ENCODE measurements at regions not wholly inside any gene's neighbourhood (a gene's known extent, or its start where the extent isn't known, plus 50 kb on each side); places are given as distances from the start of the nearest gene placed in this dataset.

DNA sequence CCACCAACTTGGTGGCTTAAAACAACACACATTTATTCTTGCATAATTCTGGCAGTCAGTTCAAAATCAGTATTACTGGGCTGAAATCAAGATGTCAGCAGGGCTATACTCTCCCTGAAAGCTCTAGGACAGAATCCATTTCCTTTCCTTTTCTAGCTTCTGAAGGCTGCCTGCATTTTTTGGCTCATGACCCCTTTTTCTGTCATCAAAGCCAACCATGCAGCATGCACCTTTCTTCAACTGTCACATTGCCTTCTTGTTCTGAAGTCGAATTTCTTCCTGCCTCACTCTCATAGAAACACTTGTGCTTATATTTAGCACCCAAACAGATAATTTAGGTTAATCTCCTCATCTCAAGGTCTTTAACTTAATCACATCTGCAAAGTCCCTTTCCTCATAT lies 79.8 kb upstream of the PPP1R2C start:
- Histone ChIP-seq H3K4ac (replicated peaks; ENCODE audit: insufficient read length, low read depth, low read length) (no peak overlapping the region), H2BK12ac (ENCODE audit: low read depth, low read length) (no peak overlapping the region), H3K36me3 (ENCODE audit: control insufficient read depth in 2 of 4, insufficient read depth in 4 of 4, low read length in 3 of 4) (no peaks in the 10 kb centered on the region), H4K91ac (replicated peaks; ENCODE audit: insufficient read length, low read length) (no peak overlapping the region), H2AK5ac (ENCODE audit: low read depth, low read length) (no peak overlapping the region), H2BK15ac (ENCODE audit: low read length) (no peak overlapping the region), H3K23ac (ENCODE audit: insufficient read length) (no peak overlapping the region), H4K20me1 (replicated peaks in 1 of 2; ENCODE audit: control insufficient read depth in 1 of 2, insufficient read depth in 2 of 2, low read length in 2 of 2) (no peaks in the 10 kb centered on the region), H2BK20ac (ENCODE audit: low read length) (no peak overlapping the region), H3K18ac (ENCODE audit: extremely low read depth, low read length) (no peak overlapping the region), H3K27me3 (replicated peaks in 1 of 4; ENCODE audit: control insufficient read depth in 3 of 4, extremely low read depth in 1 of 4, insufficient read depth in 3 of 4, low read length in 3 of 4) (no peaks in the 10 kb centered on the region), H3K4me3 (ENCODE audit: extremely low read depth in 1 of 4, insufficient read depth in 2 of 4, low read depth in 3 of 4, low read length in 4 of 4) (no peak overlapping the region), H3K9ac (replicated peaks in 1 of 4; ENCODE audit: extremely low read depth in 1 of 4, low read depth in 3 of 4, low read length in 3 of 4) (no peak overlapping the region), H3K79me1 (ENCODE audit: low read depth, low read length) (no peaks in the 10 kb centered on the region), H3K9me3 (ENCODE audit: insufficient read depth in 2 of 2, low read depth in 1 of 2, low read length in 1 of 2) (no peaks in the 10 kb centered on the region), H3K14ac (ENCODE audit: insufficient read length) (no peak overlapping the region), H2AFZ (ENCODE audit: low read length) (no peak overlapping the region), H3K79me2 (ENCODE audit: control insufficient read depth in 1 of 2, insufficient read depth in 2 of 2, low read length in 2 of 2) (no peaks in the 10 kb centered on the region), H4K5ac (ENCODE audit: insufficient read length, low read depth, low read length) (no peak overlapping the region), H2BK120ac (replicated peaks; ENCODE audit: low read depth, low read length) (no peak overlapping the region), H3K4me2 (ENCODE audit: insufficient read depth in 1 of 2, low read depth in 2 of 2, low read length in 2 of 2) (no peak overlapping the region), H3K4me1 (replicated peaks in 1 of 4; ENCODE audit: control insufficient read depth in 3 of 4, insufficient read depth in 4 of 4, low read length in 3 of 4) (no peaks in the 10 kb centered on the region), H3K56ac (replicated peaks; ENCODE audit: insufficient read length, low read depth, low read length) (no peak overlapping the region), H3K27ac (ENCODE audit: low read depth, low read length) (no peak overlapping the region), H2BK5ac (ENCODE audit: low read depth, low read length) (no peak overlapping the region), H4K8ac (ENCODE audit: extremely low read depth, insufficient read depth, low read length) (no peak overlapping the region), H3K23me2 (ENCODE audit: low read depth, low read length) (no peaks in the 10 kb centered on the region)
- 100% methylated on average over 1 of the region's 1 CpG; no CpG with 5 or more reads in 1 of the 2 experiments for WGBS, 2 experiments (ENCODE audit: extremely low coverage in 1 of 2, insufficient coverage in 1 of 2, insufficient read length in 1 of 2, insufficient replicate concordance in 2 of 2, low coverage in 1 of 2, low lambda C conversion rate in 2 of 2, missing lambda C conversion rate in 1 of 2)
- FAIRE-seq = no peak
- DNase-seq (ENCODE audit: low read depth in 1 of 2, low spot score in 2 of 2) = no peak
- CTCF ChIA-PET (ENCODE audit: partially characterized antibody) = no interaction called here
- POLR2A ChIA-PET (ENCODE audit: partially characterized antibody) = no interaction called here
- TF ChIP-seq RXRA (IDR thresholded peaks at IDR 0.05; ENCODE audit: insufficient read depth, low read depth, low read length) (no peak), POLR2AphosphoS5 (IDR thresholded peaks at IDR 0.05; ENCODE audit: low read depth, low read length) (no peak), KDM4A (IDR thresholded peaks at IDR 0.05; ENCODE audit: low read depth, low read length, severe bottlenecking) (no peak), CBX5 (IDR thresholded peaks at IDR 0.05; ENCODE audit: low read depth, low read length) (no peak), TAF1 (IDR thresholded peaks at IDR 0.05; ENCODE audit: low read depth, low read length) (no peak), SP1 (IDR thresholded peaks at IDR 0.05; ENCODE audit: low read depth, low read length) (no peak), SRF (IDR thresholded peaks at IDR 0.05; ENCODE audit: low read depth, low read length) (no peak), GABPA (IDR thresholded peaks at IDR 0.05; ENCODE audit: borderline replicate concordance, insufficient read depth, low read length) (no peak), CHD1 (IDR thresholded peaks at IDR 0.05; ENCODE audit: low read depth, low read length) (no peak), RBBP5 (IDR thresholded peaks at IDR 0.05; ENCODE audit: borderline replicate concordance, low read depth, low read length) (no peak), HDAC2 (IDR thresholded peaks at IDR 0.05; ENCODE audit: borderline replicate concordance in 1 of 2, low read depth in 2 of 2, low read length in 2 of 2) (no peak), RFX5 (IDR thresholded peaks at IDR 0.05; ENCODE audit: borderline replicate concordance, low read depth, low read length) (no peak)
- TF ChIP-seq, protein P1, sequence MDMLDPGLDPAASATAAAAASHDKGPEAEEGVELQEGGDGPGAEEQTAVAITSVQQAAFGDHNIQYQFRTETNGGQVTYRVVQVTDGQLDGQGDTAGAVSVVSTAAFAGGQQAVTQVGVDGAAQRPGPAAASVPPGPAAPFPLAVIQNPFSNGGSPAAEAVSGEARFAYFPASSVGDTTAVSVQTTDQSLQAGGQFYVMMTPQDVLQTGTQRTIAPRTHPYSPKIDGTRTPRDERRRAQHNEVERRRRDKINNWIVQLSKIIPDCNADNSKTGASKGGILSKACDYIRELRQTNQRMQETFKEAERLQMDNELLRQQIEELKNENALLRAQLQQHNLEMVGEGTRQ (IDR thresholded peaks at IDR 0.05; ENCODE audit: low read length) = no peak
- TF ChIP-seq, protein P2, sequence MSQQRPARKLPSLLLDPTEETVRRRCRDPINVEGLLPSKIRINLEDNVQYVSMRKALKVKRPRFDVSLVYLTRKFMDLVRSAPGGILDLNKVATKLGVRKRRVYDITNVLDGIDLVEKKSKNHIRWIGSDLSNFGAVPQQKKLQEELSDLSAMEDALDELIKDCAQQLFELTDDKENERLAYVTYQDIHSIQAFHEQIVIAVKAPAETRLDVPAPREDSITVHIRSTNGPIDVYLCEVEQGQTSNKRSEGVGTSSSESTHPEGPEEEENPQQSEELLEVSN (IDR thresholded peaks at IDR 0.05) = no peak
